GM21367 (cell line): ENCODE measurements at regions not wholly inside any gene's neighbourhood (a gene's known extent, or its start where the extent isn't known, plus 50 kb on each side); places are given as distances from the start of the nearest gene placed in this dataset.
"Not testable (repeated sequence)": the region's sequence is repeated elsewhere in the genome, so short reads cannot be mapped to it uniquely, and the experiment has no call there.

Source experiments
- ATAC-seq: cut with Tn5 transposase; IDR thresholded peaks from one replicate; pipeline ENCODE4 v1.9.1; 2021; ENCODE audit not compliant: unreplicated experiment

GRCh38 chr1:217049081-217049480 lies 325.9 kb upstream of the ESRRG start:
- ATAC-seq, result no peak

GRCh38 chr1:217048104-217048707 lies 325.0 kb upstream of the ESRRG start:
- ATAC-seq, result peak; percentile 87

GRCh38 chr1:217040711-217041455 lies 317.7 kb upstream of the ESRRG start:
- ATAC-seq, result no peak

- ATAC-seq, result no peak
Observed at GRCh38 chr1:217039926-217040325, 316.7 kb upstream of the ESRRG start.

- ATAC-seq, result not testable (repeated sequence)
Observed at GRCh38 chr1:217039139-217039538, 315.9 kb upstream of the ESRRG start.

GRCh38 chr1:217036757-217037156 lies 313.5 kb upstream of the ESRRG start:
- ATAC-seq, result no peak

GRCh38 chr1:217032715-217033367 lies 309.6 kb upstream of the ESRRG start:
- no peak for ATAC-seq

GRCh38 chr1:217029281-217030157 lies 306.3 kb upstream of the ESRRG start:
- no peak for ATAC-seq

- peak; percentile 100 for ATAC-seq
Observed at GRCh38 chr1:217027403-217028080, 304.3 kb upstream of the ESRRG start.

GRCh38 chr1:217026531-217026930 lies 303.3 kb upstream of the ESRRG start:
- no peak for ATAC-seq

- ATAC-seq, result no peak
Observed at GRCh38 chr1:217025381-217025780, 302.2 kb upstream of the ESRRG start.

- no peak for ATAC-seq
Observed at GRCh38 chr1:217024911-217025310, 301.7 kb upstream of the ESRRG start.

- no peak for ATAC-seq
Observed at GRCh38 chr1:217021956-217022355, 298.7 kb upstream of the ESRRG start.

- ATAC-seq, result no peak
Observed at GRCh38 chr1:217021400-217021799, 298.2 kb upstream of the ESRRG start.

GRCh38 chr1:217019475-217019874 lies 296.2 kb upstream of the ESRRG start:
- no peak for ATAC-seq

GRCh38 chr1:217018648-217019047 lies 295.4 kb upstream of the ESRRG start:
- ATAC-seq, result no peak

- no peak for ATAC-seq
Observed at GRCh38 chr1:217017165-217017564, 293.9 kb upstream of the ESRRG start.

- ATAC-seq, result no peak
Observed at GRCh38 chr1:217014066-217014465, 290.8 kb upstream of the ESRRG start.

- ATAC-seq, result no peak
Observed at GRCh38 chr1:217012659-217013058, 289.4 kb upstream of the ESRRG start.

- no peak for ATAC-seq
Observed at GRCh38 chr1:217011097-217011496, 287.9 kb upstream of the ESRRG start.

- no peak for ATAC-seq
Observed at GRCh38 chr1:217010253-217010652, 287.0 kb upstream of the ESRRG start.
